MCF 10A (cell line): ENCODE measurements at regions not wholly inside any gene's neighbourhood (a gene's known extent, or its start where the extent isn't known, plus 50 kb on each side); places are given as distances from the start of the nearest gene placed in this dataset.
"Not testable (repeated sequence)": the region's sequence is repeated elsewhere in the genome, so short reads cannot be mapped to it uniquely, and the experiment has no call there.

Source experiments
- BruUV-seq: library from RNA; stranded (reverse); fragments of 400-500 nt; replicated peaks from 2 replicates; lab custom pipeline; 2021; lab: Mats Ljungman, UMichigan
- CTCF ChIA-PET: fragments of 300-600 bp; sonication (Branson Sonifier 250); formaldehyde crosslinking; extraction: SDS; loops from one replicate; lab custom pipeline; 2021; ENCODE audit warnings: antibody characterized with exemption, inconsistent platforms; lab: Yijun Ruan, JAX
- POLR2A ChIA-PET: fragments of 300-600, 350-650 bp; sonication (Branson Sonifier 250); formaldehyde crosslinking; extraction: SDS; loops from one replicate; lab custom pipeline; 2020; ENCODE audit warnings: antibody characterized with exemption, inconsistent platforms; lab: Yijun Ruan, JAX
- DNase-seq: peaks from one replicate; pipeline ENCODE4 v3.0.0-alpha.2; 2018; ENCODE audit not compliant: unreplicated experiment
- H3K27ac Mint-ChIP-seq: one replicate; pipeline ENCODE4 v1.8.0; 2022; ENCODE audit warnings: mild to moderate bottlenecking, low read depth, mixed read lengths; ENCODE audit not compliant: unreplicated experiment
- H3K27me3 Mint-ChIP-seq: one replicate; pipeline ENCODE4 v1.8.0; 2022; ENCODE audit warnings: mixed read lengths; ENCODE audit not compliant: insufficient read depth, unreplicated experiment
- H3K36me3 Mint-ChIP-seq: one replicate; pipeline ENCODE4 v1.8.0; 2022; ENCODE audit warnings: mild to moderate bottlenecking, moderate library complexity, mixed read lengths; ENCODE audit not compliant: insufficient read depth, unreplicated experiment
- H3K4me1 Mint-ChIP-seq: one replicate; pipeline ENCODE4 v1.8.0; 2022; ENCODE audit warnings: mixed read lengths; ENCODE audit not compliant: insufficient read depth, unreplicated experiment
- H3K4me3 Mint-ChIP-seq: one replicate; pipeline ENCODE4 v1.8.0; 2022; ENCODE audit warnings: mild to moderate bottlenecking, moderate library complexity, mixed read lengths; ENCODE audit not compliant: unreplicated experiment
- H3K9me3 Mint-ChIP-seq: one replicate; pipeline ENCODE4 v1.8.0; 2022; ENCODE audit warnings: mixed read lengths; ENCODE audit not compliant: unreplicated experiment
- intact Hi-C: fragments of 100-400 bp; cut with micrococcal nuclease; formaldehyde crosslinking; loops from 2 replicates; pipeline ENCODE4 v1.14.1; 2022
- TF ChIP-seq, protein P1 (sequence below): fragments of 200-600 bp; IDR thresholded peaks from one replicate; pipeline ENCODE4 v1.8.0; 2022; ENCODE audit warnings: antibody characterized with exemption, mild to moderate bottlenecking; ENCODE audit not compliant: unreplicated experiment

DNA sequence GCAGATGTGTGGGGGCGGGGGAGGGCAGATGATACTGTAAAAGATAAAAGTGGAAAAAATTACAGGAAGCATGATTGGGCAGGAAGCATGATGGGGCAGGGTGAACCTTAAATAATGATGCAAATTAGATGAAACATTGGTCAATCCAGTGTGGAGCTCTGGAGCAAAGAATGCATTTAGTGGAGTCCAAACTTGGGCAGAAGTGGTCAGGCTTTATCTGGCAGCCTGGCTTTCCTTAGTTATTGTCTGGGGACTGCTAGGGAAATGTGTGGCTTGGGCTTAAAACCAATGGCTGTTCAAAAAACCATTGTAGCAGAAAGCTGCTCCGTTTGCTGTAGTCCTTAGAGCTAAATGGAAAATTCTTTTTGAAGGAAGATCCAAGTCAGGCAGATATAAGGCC is 1077.3 kb upstream of the MIR17HG start:
- no peak overlapping the region for H3K4me3 Mint-ChIP-seq

DNA sequence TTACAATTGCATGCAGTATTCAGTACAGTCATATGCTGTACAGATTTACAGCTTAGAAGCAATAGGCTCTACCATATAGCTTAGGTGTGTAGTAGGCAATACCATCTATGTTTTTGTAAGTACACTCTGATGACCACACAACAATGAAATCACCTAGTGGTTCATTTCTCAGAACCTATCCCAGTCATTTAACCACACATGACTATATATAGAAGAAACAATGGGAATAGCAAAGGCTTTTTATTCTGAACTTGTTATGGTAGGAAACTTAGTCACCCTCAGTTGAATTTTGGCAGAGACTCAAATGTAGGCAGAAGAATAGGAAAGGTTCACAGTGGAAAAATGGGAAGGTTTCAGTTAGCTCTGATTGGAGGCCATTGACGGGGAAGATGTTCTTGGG is 1075.1 kb upstream of the MIR17HG start:
- CTCF ChIA-PET: interaction anchor here (1.2 kb wide), 1 partner anchor 164 kb away, joined by 3 read pairs; no protein-coding TSS in a partner anchor
- Mint-ChIP-seq H3K4me3 (no peak overlapping the region), H3K4me1 (no peaks in the 10 kb centered on the region)

More for the DNA sequence above, 1077.3 kb upstream of the MIR17HG start:
- Mint-ChIP-seq H3K9me3 (peaks cover 7% of the 10 kb centered on the region), H3K27ac (no peak overlapping the region), H3K4me1 (no peaks in the 10 kb centered on the region), H3K36me3 (no peaks in the 10 kb centered on the region), H3K27me3 (no peaks in the 10 kb centered on the region)
- TF ChIP-seq, protein P1, sequence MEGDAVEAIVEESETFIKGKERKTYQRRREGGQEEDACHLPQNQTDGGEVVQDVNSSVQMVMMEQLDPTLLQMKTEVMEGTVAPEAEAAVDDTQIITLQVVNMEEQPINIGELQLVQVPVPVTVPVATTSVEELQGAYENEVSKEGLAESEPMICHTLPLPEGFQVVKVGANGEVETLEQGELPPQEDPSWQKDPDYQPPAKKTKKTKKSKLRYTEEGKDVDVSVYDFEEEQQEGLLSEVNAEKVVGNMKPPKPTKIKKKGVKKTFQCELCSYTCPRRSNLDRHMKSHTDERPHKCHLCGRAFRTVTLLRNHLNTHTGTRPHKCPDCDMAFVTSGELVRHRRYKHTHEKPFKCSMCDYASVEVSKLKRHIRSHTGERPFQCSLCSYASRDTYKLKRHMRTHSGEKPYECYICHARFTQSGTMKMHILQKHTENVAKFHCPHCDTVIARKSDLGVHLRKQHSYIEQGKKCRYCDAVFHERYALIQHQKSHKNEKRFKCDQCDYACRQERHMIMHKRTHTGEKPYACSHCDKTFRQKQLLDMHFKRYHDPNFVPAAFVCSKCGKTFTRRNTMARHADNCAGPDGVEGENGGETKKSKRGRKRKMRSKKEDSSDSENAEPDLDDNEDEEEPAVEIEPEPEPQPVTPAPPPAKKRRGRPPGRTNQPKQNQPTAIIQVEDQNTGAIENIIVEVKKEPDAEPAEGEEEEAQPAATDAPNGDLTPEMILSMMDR: no peak
- BruUV-seq: no TSS peak
- DNase-seq: no peak
- CTCF ChIA-PET: interaction anchor here (0.5 to 0.7 kb wide), 4 partner anchors 575 to 1161 kb away, joined by 3 to 5 read pairs (median 4); no protein-coding TSS in a partner anchor
- POLR2A ChIA-PET: interaction anchor here (0.7 kb wide), 1 partner anchor 115 kb away, joined by 3 read pairs; no protein-coding TSS in a partner anchor
- intact Hi-C loops: no loop called here

DNA sequence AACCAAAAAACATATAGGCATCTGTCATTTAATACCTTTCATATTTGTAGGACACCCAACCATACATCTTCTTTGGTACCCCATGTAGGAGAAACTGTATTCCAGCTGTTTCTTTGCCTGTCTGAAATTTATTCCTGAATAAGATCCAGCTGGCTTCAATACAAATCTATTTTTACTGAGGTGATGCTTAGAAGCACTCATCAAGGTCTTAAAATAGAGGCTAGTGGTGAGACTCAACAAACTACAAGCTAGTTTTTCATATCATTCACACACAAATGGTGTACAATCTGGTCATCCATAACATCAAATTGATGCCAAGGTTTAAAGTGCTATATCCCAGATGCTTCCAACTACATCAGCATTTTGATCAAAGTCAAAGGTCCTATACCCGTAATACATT is 1071.3 kb upstream of the MIR17HG start:
- Mint-ChIP-seq H3K36me3 (no peaks in the 10 kb centered on the region), H3K27me3 (no peaks in the 10 kb centered on the region), H3K27ac (no peak overlapping the region), H3K9me3 (peaks cover 7% of the 10 kb centered on the region), H3K4me3 (no peak overlapping the region), H3K4me1 (no peaks in the 10 kb centered on the region)
- CTCF ChIA-PET: no interaction called here
- intact Hi-C loops: no loop called here
- BruUV-seq: no TSS peak
- TF ChIP-seq, protein P1: no peak
- no peak for DNase-seq
- POLR2A ChIA-PET: no interaction called here

More for the DNA sequence above, 1075.1 kb upstream of the MIR17HG start:
- no peak overlapping the region for H3K27ac Mint-ChIP-seq
- POLR2A ChIA-PET: no interaction called here
- BruUV-seq: no TSS peak
- no peaks in the 10 kb centered on the region for H3K36me3 Mint-ChIP-seq
- TF ChIP-seq, protein P1: no peak
- no peaks in the 10 kb centered on the region for H3K27me3 Mint-ChIP-seq
- DNase-seq: peak; percentile 58
- H3K9me3 Mint-ChIP-seq: peaks cover 7% of the 10 kb centered on the region
- intact Hi-C loops: no loop called here

DNA sequence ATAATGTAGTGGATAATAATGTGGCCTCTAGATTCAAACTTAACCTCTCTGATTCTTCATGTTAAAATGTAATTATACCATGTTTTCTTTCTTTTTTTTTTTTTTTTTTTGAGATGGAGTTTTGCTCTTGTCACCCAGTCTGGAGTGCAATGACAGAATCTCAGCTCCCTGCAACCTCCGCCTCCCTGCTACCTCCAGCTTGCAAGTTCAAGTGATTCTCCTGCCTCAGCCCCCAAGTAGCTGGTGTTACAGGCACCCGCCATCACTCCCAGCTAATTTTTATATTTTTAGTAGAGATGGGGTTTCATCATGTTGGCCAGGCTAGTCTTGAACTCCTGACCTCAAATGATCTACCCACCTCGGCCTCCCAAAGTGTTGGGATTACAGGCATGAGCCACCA is 1069.3 kb upstream of the MIR17HG start:
- H3K4me3 Mint-ChIP-seq, BruUV-seq, H3K36me3 Mint-ChIP-seq, intact Hi-C loops, H3K4me1 Mint-ChIP-seq, H3K27ac Mint-ChIP-seq, H3K27me3 Mint-ChIP-seq, POLR2A ChIA-PET, DNase-seq, H3K9me3 Mint-ChIP-seq: not testable (repeated sequence)
- CTCF ChIA-PET: interaction anchor here (0.6 kb wide), 1 partner anchor 458 kb away, joined by 3 read pairs; no protein-coding TSS in a partner anchor
